ENCODE measurements at regions not wholly inside any gene's neighbourhood (a gene's known extent, or its start where the extent isn't known, plus 50 kb on each side); places are given as distances from the start of the nearest gene placed in this dataset.

DNA sequence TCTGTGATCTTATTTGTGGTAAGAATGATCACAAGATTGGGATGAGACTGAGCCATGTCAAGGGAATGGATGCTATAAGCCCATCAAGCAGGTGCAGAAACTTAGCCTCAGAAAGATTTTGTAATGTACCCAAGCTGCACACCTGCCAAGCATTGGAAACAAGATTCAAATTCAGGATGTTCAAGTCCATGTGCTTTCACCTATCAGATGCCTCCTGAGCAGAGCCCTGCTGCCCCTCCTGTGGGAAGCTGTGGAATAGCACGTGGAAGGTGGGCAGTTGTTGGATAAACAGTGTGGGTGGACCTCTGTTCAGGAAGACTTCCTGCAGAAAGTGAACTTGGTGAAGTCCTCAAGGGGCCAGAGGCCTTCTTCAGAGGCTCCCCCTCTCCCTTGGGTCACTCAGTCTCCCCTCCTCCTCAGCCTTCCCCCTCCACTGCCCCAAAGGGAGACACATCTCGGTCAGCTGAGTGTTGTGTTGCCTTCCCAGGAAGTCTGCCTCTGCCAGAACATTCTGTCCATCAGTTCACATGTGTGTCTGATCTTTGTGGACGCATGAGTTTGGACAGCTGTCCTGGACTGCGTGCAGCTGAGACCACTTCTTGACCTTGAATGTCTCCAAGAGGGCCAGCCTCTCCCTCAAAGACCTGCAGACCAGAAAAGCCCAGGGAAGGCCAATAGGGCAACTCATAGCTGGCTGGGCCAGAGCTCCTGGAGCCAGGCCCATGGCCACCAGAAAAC, 186.1 kb downstream of the INHBB start:
- H2BK120ac ChIP-seq (ENCODE audit: low read depth, low read length, poor library complexity, severe bottlenecking), result no peak overlapping the region
- no peak overlapping the region for H3K4ac ChIP-seq (ENCODE audit: low read depth, low read length)
- H3K4me2 ChIP-seq (ENCODE audit: insufficient read depth, insufficient read length, low read length), result no peak overlapping the region
- H2BK5ac ChIP-seq (ENCODE audit: insufficient read length, low read length), result no peak overlapping the region
- Mint-ChIP-seq H3K4me3 (no peak overlapping the region), H3K27me3 (ENCODE audit: low read depth) (peaks cover 90% of the 10 kb centered on the region), H3K9me3 (peaks cover 6 to 15% of the 10 kb centered on the region in 2 experiments; a peak in 4 of 5 replicates), H3K27ac (no peak overlapping the region), H3K4me1 (peaks cover 0 to 5% of the 10 kb centered on the region in 2 experiments; a peak in 1 of 4 replicates), H3K36me3 (ENCODE audit: insufficient read depth in 1 of 3, low read depth in 3 of 3) (peaks cover 0 to 4% (median 0%) of the 10 kb centered on the region in 3 experiments; a peak in 1 of 7 replicates)
- no peaks in the 10 kb centered on the region for H3K79me1 ChIP-seq (ENCODE audit: insufficient read depth, low read depth, low read length, poor library complexity, severe bottlenecking)
- no peak overlapping the region for H3K23ac ChIP-seq (ENCODE audit: insufficient read length, low read depth, low read length)
- H3K27me3 ChIP-seq (ENCODE audit: insufficient read depth, low read length), result no peaks in the 10 kb centered on the region; the same call in 1 of the 2 replicates
- no peak overlapping the region for H4K91ac ChIP-seq (ENCODE audit: insufficient read length, low read depth, low read length)
- no peaks in the 10 kb centered on the region for H3K9me3 ChIP-seq (ENCODE audit: control insufficient read depth, low read depth, low read length)
- H2BK20ac ChIP-seq (ENCODE audit: low read depth, low read length, poor library complexity, severe bottlenecking), result no peak overlapping the region
- no peak overlapping the region for H3T11ph ChIP-seq (ENCODE audit: low read length)
- no peak overlapping the region for H3K9ac ChIP-seq (ENCODE audit: extremely low read depth, insufficient read length, low read length)
- H3K14ac ChIP-seq (ENCODE audit: insufficient read depth, low read length), result no peak overlapping the region
- H2AFZ ChIP-seq (ENCODE audit: low read length), result no peak overlapping the region
- H3K79me2 ChIP-seq (ENCODE audit: insufficient read depth, low read length), result no peaks in the 10 kb centered on the region
- H3K27ac ChIP-seq (ENCODE audit: insufficient read length, low read depth, low read length), result no peak overlapping the region
- no peaks in the 10 kb centered on the region for H3K4me1 ChIP-seq (ENCODE audit: insufficient read depth, low read length)
- WGBS (ENCODE audit: extremely low coverage, insufficient read length, low lambda C conversion rate), result no CpG with 5 or more reads among the region's 4 CpGs
- H2BK12ac ChIP-seq (ENCODE audit: insufficient read length, low read depth, low read length), result no peak overlapping the region
- H3K18ac ChIP-seq (ENCODE audit: insufficient read length, low read depth, low read length), result no peak overlapping the region
- TF ChIP-seq, protein P1, sequence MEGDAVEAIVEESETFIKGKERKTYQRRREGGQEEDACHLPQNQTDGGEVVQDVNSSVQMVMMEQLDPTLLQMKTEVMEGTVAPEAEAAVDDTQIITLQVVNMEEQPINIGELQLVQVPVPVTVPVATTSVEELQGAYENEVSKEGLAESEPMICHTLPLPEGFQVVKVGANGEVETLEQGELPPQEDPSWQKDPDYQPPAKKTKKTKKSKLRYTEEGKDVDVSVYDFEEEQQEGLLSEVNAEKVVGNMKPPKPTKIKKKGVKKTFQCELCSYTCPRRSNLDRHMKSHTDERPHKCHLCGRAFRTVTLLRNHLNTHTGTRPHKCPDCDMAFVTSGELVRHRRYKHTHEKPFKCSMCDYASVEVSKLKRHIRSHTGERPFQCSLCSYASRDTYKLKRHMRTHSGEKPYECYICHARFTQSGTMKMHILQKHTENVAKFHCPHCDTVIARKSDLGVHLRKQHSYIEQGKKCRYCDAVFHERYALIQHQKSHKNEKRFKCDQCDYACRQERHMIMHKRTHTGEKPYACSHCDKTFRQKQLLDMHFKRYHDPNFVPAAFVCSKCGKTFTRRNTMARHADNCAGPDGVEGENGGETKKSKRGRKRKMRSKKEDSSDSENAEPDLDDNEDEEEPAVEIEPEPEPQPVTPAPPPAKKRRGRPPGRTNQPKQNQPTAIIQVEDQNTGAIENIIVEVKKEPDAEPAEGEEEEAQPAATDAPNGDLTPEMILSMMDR (conservative IDR thresholded peaks at IDR 0.05), result no peak
- no peak overlapping the region for H2BK15ac ChIP-seq (ENCODE audit: low read depth, low read length)
- DNase-seq, result no peak
- H4K20me1 ChIP-seq (ENCODE audit: control insufficient read depth, insufficient read depth, insufficient read length), result no peaks in the 10 kb centered on the region
- no peak overlapping the region for H4K5ac ChIP-seq (ENCODE audit: insufficient read length, low read depth, low read length)
- no peak overlapping the region for H2AK5ac ChIP-seq (ENCODE audit: insufficient read length, low read length)
- no peaks in the 10 kb centered on the region for H3K23me2 ChIP-seq (ENCODE audit: insufficient read length, low read depth, low read length, poor library complexity, severe bottlenecking)
- no peak overlapping the region for H3K56ac ChIP-seq (ENCODE audit: insufficient read length, low read depth, low read length)
- H4K8ac ChIP-seq (replicated peaks; ENCODE audit: insufficient read length, low read depth, low read length), result no peak overlapping the region

All from H9 (cell line).